Peyer's patch (tissue), 4 donors: ENCODE measurements at regions not wholly inside any gene's neighbourhood (a gene's known extent, or its start where the extent isn't known, plus 50 kb on each side); places are given as distances from the start of the nearest gene placed in this dataset.

ENCODE experiments used
- POLR2A ChIP-seq, 2 donors: fragments of 450-650 bp; IDR thresholded peaks; one replicate each; pipeline ENCODE4 v1.5.1; 2017; ENCODE audit warnings: antibody characterized with exemption in 2 of 2, mild to moderate bottlenecking in 2 of 2, moderate library complexity in 2 of 2
- TF ChIP-seq, protein P1 (sequence below), 6 experiments: fragments of 450-650 bp in 4 of 6; fragments of 200-600 bp in 2 of 6; sonication (generic) in 1 of 6; IDR thresholded peaks; one replicate each; pipeline ENCODE4 v1.5.1; 2017 to 2019; ENCODE audit warnings: antibody characterized with exemption in 6 of 6, mild to moderate bottlenecking in 3 of 6, moderate library complexity in 1 of 6

DNA sequence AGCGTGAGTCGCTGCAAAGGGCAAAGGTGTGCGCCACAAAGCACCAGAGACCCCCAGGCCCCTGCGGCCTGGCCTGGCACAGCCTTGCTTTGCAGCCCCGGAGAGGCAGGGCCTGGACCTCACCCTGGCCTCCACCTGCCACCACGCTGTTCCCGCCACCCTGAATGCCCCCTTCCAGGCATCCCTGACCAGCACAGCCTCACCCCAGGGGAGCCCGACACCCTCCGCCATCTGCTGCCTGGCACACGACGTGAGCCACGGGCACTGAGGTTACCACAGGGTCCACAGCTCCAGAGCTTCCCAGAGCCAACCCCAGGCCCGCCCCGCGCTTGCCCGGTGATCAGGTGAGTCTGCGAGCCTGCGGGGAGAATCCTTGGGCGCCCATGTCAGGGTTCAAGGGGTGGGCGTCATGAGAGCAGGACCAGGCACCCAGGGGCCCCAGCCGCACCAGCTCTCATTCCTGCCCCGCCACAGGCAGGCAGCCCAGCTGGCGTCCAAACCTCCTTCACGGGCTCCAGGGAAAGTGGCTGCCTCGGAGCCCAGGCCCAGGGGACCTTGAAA lies 171.3 kb downstream of the BRD1 start:
- TF ChIP-seq, protein P1, sequence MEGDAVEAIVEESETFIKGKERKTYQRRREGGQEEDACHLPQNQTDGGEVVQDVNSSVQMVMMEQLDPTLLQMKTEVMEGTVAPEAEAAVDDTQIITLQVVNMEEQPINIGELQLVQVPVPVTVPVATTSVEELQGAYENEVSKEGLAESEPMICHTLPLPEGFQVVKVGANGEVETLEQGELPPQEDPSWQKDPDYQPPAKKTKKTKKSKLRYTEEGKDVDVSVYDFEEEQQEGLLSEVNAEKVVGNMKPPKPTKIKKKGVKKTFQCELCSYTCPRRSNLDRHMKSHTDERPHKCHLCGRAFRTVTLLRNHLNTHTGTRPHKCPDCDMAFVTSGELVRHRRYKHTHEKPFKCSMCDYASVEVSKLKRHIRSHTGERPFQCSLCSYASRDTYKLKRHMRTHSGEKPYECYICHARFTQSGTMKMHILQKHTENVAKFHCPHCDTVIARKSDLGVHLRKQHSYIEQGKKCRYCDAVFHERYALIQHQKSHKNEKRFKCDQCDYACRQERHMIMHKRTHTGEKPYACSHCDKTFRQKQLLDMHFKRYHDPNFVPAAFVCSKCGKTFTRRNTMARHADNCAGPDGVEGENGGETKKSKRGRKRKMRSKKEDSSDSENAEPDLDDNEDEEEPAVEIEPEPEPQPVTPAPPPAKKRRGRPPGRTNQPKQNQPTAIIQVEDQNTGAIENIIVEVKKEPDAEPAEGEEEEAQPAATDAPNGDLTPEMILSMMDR (IDR thresholded peaks at IDR 0.05), result no peak
- no peak for TF ChIP-seq POLR2A (IDR thresholded peaks at IDR 0.05)
